GM12892 (cell line): ENCODE measurements at regions not wholly inside any gene's neighbourhood (a gene's known extent, or its start where the extent isn't known, plus 50 kb on each side); places are given as distances from the start of the nearest gene placed in this dataset.

Experiments
- POLR2A ChIP-seq: IDR thresholded peaks from 2 replicates; pipeline ENCODE4 v1.6.1; 2011; ENCODE audit warnings: low read depth, low read length, control low read depth
- POLR2AphosphoS5 ChIP-seq: IDR thresholded peaks from 2 replicates; pipeline ENCODE4 v1.6.1; 2011; ENCODE audit warnings: low read depth, low read length, control low read depth
- TAF1 ChIP-seq: IDR thresholded peaks from 2 replicates; pipeline ENCODE4 v1.6.1; 2011; ENCODE audit warnings: low read depth, mild to moderate bottlenecking, control low read depth, low read length, borderline replicate concordance

GRCh38 chr1:101739146-101739545, 257.6 kb downstream of the OLFM3 start:
- TF ChIP-seq POLR2AphosphoS5 (no peak), POLR2A (no peak), TAF1 (no peak)
